K562 (cell line): ENCODE measurements at regions not wholly inside any gene's neighbourhood (a gene's known extent, or its start where the extent isn't known, plus 50 kb on each side); places are given as distances from the start of the nearest gene placed in this dataset.

Experiments used
- ATAC-seq: fragments of 200-7000 bp; cut with Tn5 transposase; 3 replicates; pipeline ENCODE4 v1.9.1; 2020; ENCODE audit warnings: moderate library complexity
- BruUV-seq: library from RNA; stranded (reverse); fragments of 400-500 nt; replicated peaks from 2 replicates; lab custom pipeline; 2021; lab: Mats Ljungman, UMichigan
- CTCF ChIA-PET: fragments of 300-600 bp; formaldehyde crosslinking; extraction: SDS; loops from one replicate; lab custom pipeline; 2021; ENCODE audit warnings: low intra/inter-chr PET ratio; lab: Yijun Ruan, JAX
- POLR2A ChIA-PET: fragments of 300-600, 350-650 bp; sonication (Branson Sonifier 250); formaldehyde crosslinking; extraction: SDS; loops from one replicate; lab custom pipeline; 2021; ENCODE audit warnings: antibody characterized with exemption, inconsistent platforms; lab: Yijun Ruan, JAX
- DNase-seq, 4 experiments: peaks; one replicate each; pipeline versions ENCODE4 v3.0.0 to v3.0.0-alpha.2; 2011 to 2018; ENCODE audit warnings: low spot score in 3 of 4, mixed read lengths in 3 of 4; ENCODE audit errors: extremely low read depth in 1 of 4
- FAIRE-seq: peaks from 2 replicates; lab custom pipeline; 2011; peaks lifted over from hg19 to GRCh38; lab: Jason Lieb, UNC
- H2AFZ ChIP-seq: 2 replicates; pipeline ENCODE4 v1.6.0; 2011; ENCODE audit warnings: low read depth, low read length, control low read depth, inconsistent platforms
- H3K27ac ChIP-seq: fragments of 200-600 bp; 3 replicates; pipeline ENCODE4 v1.8.0; 2011; ENCODE audit warnings: low read depth, mild to moderate bottlenecking, control low read depth, inconsistent platforms, low read length, moderate library complexity, mixed read lengths; ENCODE audit errors: extremely low read depth
- H3K27me3 ChIP-seq, 2 experiments: fragments of 300-600 bp in 1 of 2; 2 replicates in 1 of 2; 3 replicates in 1 of 2; pipeline versions ENCODE4 v1.6.0 to v1.8.0; 2011; ENCODE audit warnings: inconsistent platforms in 2 of 2, low read length in 2 of 2, mild to moderate bottlenecking in 1 of 2, mixed read lengths in 1 of 2, moderate library complexity in 1 of 2; ENCODE audit not compliant: control insufficient read depth in 2 of 2, insufficient read depth in 2 of 2
- H3K36me3 ChIP-seq: fragments of 300-600 bp; 3 replicates; pipeline ENCODE4 v1.8.0; 2011; ENCODE audit warnings: mild to moderate bottlenecking, low read length, inconsistent platforms; ENCODE audit not compliant: control insufficient read depth, insufficient read depth
- H3K4me1 ChIP-seq, 2 experiments: fragments of 200-600 bp in 1 of 2; replicated peaks in 1 of 2; 2 replicates in 1 of 2; 3 replicates in 1 of 2; pipeline versions ENCODE4 v1.5.1 to v1.8.0; 2011; ENCODE audit warnings: inconsistent platforms in 2 of 2, low read length in 2 of 2, mild to moderate bottlenecking in 1 of 2, mixed read lengths in 1 of 2, moderate library complexity in 1 of 2; ENCODE audit not compliant: control insufficient read depth in 2 of 2, insufficient read depth in 2 of 2
- H3K4me2 ChIP-seq: 2 replicates; pipeline ENCODE4 v1.6.1; 2011; ENCODE audit warnings: low read length, control low read depth, inconsistent platforms, mixed read lengths; ENCODE audit not compliant: insufficient read depth
- H3K4me3 ChIP-seq: fragments of 200-600 bp; sonication (generic), shearing (Covaris generic); 2 replicates; pipeline ENCODE4 v1.5.1; 2016; ENCODE audit warnings: control low read depth, inconsistent platforms
- H3K79me2 ChIP-seq: fragments of 200-600 bp; 3 replicates; pipeline ENCODE4 v1.8.0; 2011; ENCODE audit warnings: low read length, inconsistent platforms; ENCODE audit not compliant: control insufficient read depth, insufficient read depth
- H3K9ac ChIP-seq, 2 experiments: 2 replicates each; pipeline versions ENCODE4 v1.6.0 to v1.6.1; 2011; ENCODE audit warnings: low read depth in 2 of 2, low read length in 2 of 2, control low read depth in 1 of 2, inconsistent platforms in 1 of 2, mild to moderate bottlenecking in 1 of 2, mixed read lengths in 1 of 2; ENCODE audit not compliant: insufficient read depth in 1 of 2
- H3K9me1 ChIP-seq: one replicate; pipeline ENCODE4 v1.6.0; 2011; ENCODE audit warnings: inconsistent platforms, mild to moderate bottlenecking, low read length, moderate library complexity; ENCODE audit not compliant: control insufficient read depth, insufficient read depth
- H3K9me3 ChIP-seq: replicated peaks from 2 replicates; pipeline ENCODE4 v1.5.1; 2011; ENCODE audit warnings: low read depth, low read length, inconsistent platforms; ENCODE audit not compliant: control insufficient read depth, insufficient read depth
- H4K20me1 ChIP-seq: replicated peaks from 2 replicates; pipeline ENCODE4 v1.6.1; 2011; ENCODE audit warnings: low read length, inconsistent platforms, mixed read lengths; ENCODE audit not compliant: control insufficient read depth, insufficient read depth
- DACH1 ChIP-seq: fragments of 450-650 bp; IDR thresholded peaks from 2 replicates; pipeline ENCODE4 v1.6.1; 2018; ENCODE audit not compliant: partially characterized antibody
- ETV5 ChIP-seq: sonication (generic); formaldehyde crosslinking; IDR thresholded peaks from 2 replicates; pipeline ENCODE4 v1.4.0; 2020; ENCODE audit warnings: low read depth, mild to moderate bottlenecking, missing genetic modification reagents
- HNRNPH1 ChIP-seq: fragments of 200-400 bp; formaldehyde crosslinking; optimal IDR thresholded peaks from 2 replicates; pipeline ENCODE3; 2017; ENCODE audit warnings: low read depth, mild to moderate bottlenecking, low read length, moderate library complexity
- MBD1 ChIP-seq: fragments of 250-450 bp; sonication (Bioruptor Pico); IDR thresholded peaks from 2 replicates; pipeline ENCODE4 v1.8.0; 2022; ENCODE audit warnings: inconsistent platforms
- PYGO2 ChIP-seq: fragments of 450-650 bp; IDR thresholded peaks from 2 replicates; pipeline ENCODE4 v1.6.1; 2016; ENCODE audit warnings: mild to moderate bottlenecking, missing genetic modification characterization, moderate library complexity, missing compliant biosample characterization
- RAD51 ChIP-seq: fragments of 450-650 bp; IDR thresholded peaks from 2 replicates; pipeline ENCODE4 v1.7.1; 2016; ENCODE audit warnings: low read depth, mild to moderate bottlenecking, borderline replicate concordance
- SAP30 ChIP-seq: fragments of 200-600 bp; sonication (generic); IDR thresholded peaks from 2 replicates; pipeline ENCODE4 v1.6.1; 2012; ENCODE audit warnings: borderline replicate concordance, low read depth, mild to moderate bottlenecking, moderate library complexity, low read length, control low read depth, inconsistent platforms; ENCODE audit not compliant: insufficient read depth, poor library complexity, severe bottlenecking
- SMARCA5 ChIP-seq: fragments of 450-650 bp; IDR thresholded peaks from 2 replicates; pipeline ENCODE4 v1.6.1; 2016
- TFAP4 ChIP-seq: sonication (generic); formaldehyde crosslinking; IDR thresholded peaks from 2 replicates; pipeline ENCODE4 v1.8.0; 2022; ENCODE audit warnings: missing genetic modification reagents, mild to moderate bottlenecking, moderate library complexity, borderline replicate concordance
- ZNF12 ChIP-seq: sonication (generic); formaldehyde crosslinking; IDR thresholded peaks from 2 replicates; pipeline ENCODE4 v1.4.0; 2020; ENCODE audit warnings: mild to moderate bottlenecking, missing genetic modification reagents
- WGBS: fragments of 100-300 bp; shearing (Covaris generic); methylation state at CpG from one replicate; pipeline ENCODE4 v1.1.6; 2016; ENCODE audit warnings: low coverage, mixed read lengths; ENCODE audit not compliant: insufficient coverage; ENCODE audit errors: missing lambda C conversion rate; 5-methylcytosine and 5-hydroxymethylcytosine counted together
- in situ Hi-C: fragments of 300-500 bp; cut with MboI; formaldehyde crosslinking; loops from 4 replicates; pipeline ENCODE4 v1.15.0; 2018; ENCODE audit warnings: inconsistent platforms, mixed read lengths
- intact Hi-C: fragments of 100-400 bp; cut with micrococcal nuclease; formaldehyde crosslinking; loops from 2 replicates; pipeline ENCODE4 v1.14.2; 2022

DNA sequence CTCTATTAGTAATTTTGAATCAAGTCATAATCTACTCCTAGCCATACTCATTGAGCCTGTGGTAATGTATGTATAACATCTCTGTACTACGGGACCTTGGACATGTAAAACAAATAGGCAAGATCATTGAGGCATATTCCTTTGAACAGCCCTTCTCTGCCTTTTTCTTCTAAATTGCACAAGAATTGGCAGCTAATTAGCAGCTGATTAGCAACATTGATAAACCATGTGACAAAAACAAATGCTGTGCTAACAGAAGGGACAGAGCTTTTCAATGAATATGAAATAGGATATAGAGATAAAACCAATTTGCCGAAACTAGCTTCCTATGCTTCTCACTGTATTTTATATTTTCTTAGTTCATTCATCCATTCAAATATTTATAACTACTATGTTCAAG is 1474.2 kb downstream of the FAM181B start:
- BruUV-seq, result no TSS peak
- no peak for FAIRE-seq
- H4K20me1 ChIP-seq, result no peaks in the 10 kb centered on the region

More for the DNA sequence above, 1474.2 kb downstream of the FAM181B start:
- DNase-seq (no peak), ATAC-seq (no peak)
- Histone ChIP-seq H3K4me1 (no peaks in the 10 kb centered on the region), H3K9me3 (no peaks in the 10 kb centered on the region), H3K79me2 (no peaks in the 10 kb centered on the region), H3K9me1 (no peaks in the 10 kb centered on the region), H3K27ac (no peak overlapping the region), H3K9ac (no peak overlapping the region), H3K4me3 (no peak overlapping the region), H3K36me3 (no peaks in the 10 kb centered on the region), H3K27me3 (no peaks in the 10 kb centered on the region), H3K4me2 (no peak overlapping the region), H2AFZ (no peak overlapping the region)
- TF ChIP-seq SAP30, result no peak
- TF ChIP-seq TFAP4 (CRISPR knock-in tag), result no peak
- no peak for TF ChIP-seq DACH1
- no peak for TF ChIP-seq RAD51
- TF ChIP-seq SMARCA5, result no peak
- TF ChIP-seq PYGO2 (tag), result no peak
- no peak for TF ChIP-seq ETV5 (CRISPR knock-in tag)
- no peak for TF ChIP-seq MBD1
- no peak for TF ChIP-seq HNRNPH1
- no peak for TF ChIP-seq ZNF12 (CRISPR knock-in tag)
- in situ Hi-C loops, result no loop called here
- WGBS, result 0% methylated on average over 2 of the region's 2 CpGs
- ChIA-PET CTCF (no interaction called here), POLR2A (no interaction called here)
- intact Hi-C loops, result no loop called here
